AG04450 (cell line): ENCODE measurements at regions not wholly inside any gene's neighbourhood (a gene's known extent, or its start where the extent isn't known, plus 50 kb on each side); places are given as distances from the start of the nearest gene placed in this dataset.

Source experiments
- CTCF ChIA-PET: fragments of 300-600, 350-600 bp; formaldehyde crosslinking; extraction: SDS; loops from one replicate; lab custom pipeline; 2022; ENCODE audit warnings: antibody characterized with exemption, inconsistent platforms; lab: Charles Lee
- POLR2A ChIA-PET: fragments of 350-600 bp; formaldehyde crosslinking; extraction: SDS; loops from one replicate; lab custom pipeline; 2021; ENCODE audit warnings: antibody characterized with exemption, inconsistent platforms; lab: Yijun Ruan, JAX
- DNase-seq: peaks from one replicate; pipeline ENCODE4 v3.0.0-alpha.2; 2011; ENCODE audit warnings: low read depth, low spot score
- H3K27ac ChIP-seq: one replicate; pipeline ENCODE4 v1.5.1; 2012; ENCODE audit warnings: low read depth, low read length, control low read depth
- H3K27me3 ChIP-seq: one replicate; pipeline ENCODE4 v1.6.0; 2012; ENCODE audit warnings: low read length; ENCODE audit not compliant: control insufficient read depth, insufficient read depth
- H3K4me3 ChIP-seq: 2 replicates; pipeline ENCODE4 v1.5.1; 2011; ENCODE audit warnings: mild to moderate bottlenecking, low read depth, low read length, control low read depth
- H3K9me3 ChIP-seq: 2 replicates; pipeline ENCODE4 v1.5.1; 2012; ENCODE audit warnings: low read length; ENCODE audit not compliant: control insufficient read depth, insufficient read depth
- CTCF ChIP-seq: IDR thresholded peaks from 2 replicates; pipeline ENCODE4 v1.5.1; 2011; ENCODE audit warnings: low read depth, low read length, control low read depth, inconsistent platforms

GRCh38 chr15:79529157-79529785 lies 97.1 kb downstream of the MINAR1 start:
- no peak for TF ChIP-seq CTCF
- Histone ChIP-seq H3K27me3 (peaks cover 8% of the 10 kb centered on the region), H3K27ac (no peak overlapping the region), H3K9me3 (no peaks in the 10 kb centered on the region), H3K4me3 (no peak overlapping the region)
- ChIA-PET CTCF (no interaction called here), POLR2A (no interaction called here)
- no peak for DNase-seq

GRCh38 chr15:79535536-79535935 lies 103.4 kb downstream of the MINAR1 start:
- no peak for DNase-seq
- Histone ChIP-seq H3K27ac (no peak overlapping the region), H3K9me3 (no peaks in the 10 kb centered on the region), H3K27me3 (peaks cover 15% of the 10 kb centered on the region), H3K4me3 (no peak overlapping the region)
- no peak for TF ChIP-seq CTCF
- ChIA-PET CTCF (no interaction called here), POLR2A (no interaction called here)

GRCh38 chr15:79538527-79538926 lies 106.4 kb downstream of the MINAR1 start:
- Histone ChIP-seq H3K27ac (no peak overlapping the region), H3K9me3 (no peaks in the 10 kb centered on the region), H3K4me3 (no peak overlapping the region), H3K27me3 (peaks cover 9% of the 10 kb centered on the region)
- ChIA-PET CTCF (no interaction called here), POLR2A (no interaction called here)
- TF ChIP-seq CTCF = no peak
- DNase-seq = no peak

GRCh38 chr15:79539401-79539800 lies 107.3 kb downstream of the MINAR1 start:
- peaks cover 6% of the 10 kb centered on the region for H3K27me3 ChIP-seq
- CTCF ChIA-PET = interaction anchor here (0.7 kb wide), 1 partner anchor 9 kb away, joined by 3 read pairs; no protein-coding TSS in a partner anchor
- POLR2A ChIA-PET = no interaction called here
- H3K27ac ChIP-seq = no peak overlapping the region
- no peak for TF ChIP-seq CTCF
- H3K4me3 ChIP-seq = no peak overlapping the region
- H3K9me3 ChIP-seq = no peaks in the 10 kb centered on the region
- DNase-seq = no peak

DNA sequence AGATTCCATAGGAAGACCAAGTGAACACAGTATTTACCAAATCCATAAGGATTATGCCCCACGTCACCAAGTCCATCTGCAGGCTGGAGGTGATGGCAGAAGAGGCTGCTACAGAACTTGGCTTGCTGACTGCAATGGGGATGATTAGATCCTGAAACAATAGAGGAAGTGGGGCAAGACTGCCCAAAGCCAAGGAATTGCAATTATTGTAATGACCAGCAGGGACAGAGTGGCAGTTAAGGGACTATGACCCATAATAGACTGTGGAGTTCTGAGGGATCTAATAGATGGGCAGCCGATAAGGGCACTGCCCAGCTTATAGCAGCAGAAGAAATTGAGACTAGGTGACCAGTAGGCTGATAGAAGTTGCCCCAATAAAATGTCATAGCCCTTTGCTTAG lies 108.4 kb downstream of the MINAR1 start:
- Histone ChIP-seq H3K27ac (no peak overlapping the region), H3K9me3 (no peaks in the 10 kb centered on the region), H3K27me3 (peaks cover 4% of the 10 kb centered on the region), H3K4me3 (no peak overlapping the region)
- ChIA-PET POLR2A (no interaction called here), CTCF (no interaction called here)
- DNase-seq = no peak
- 0 out of 2 replicates have a peak, but pooled peaks have one; percentile 12 for TF ChIP-seq CTCF
